Tibial nerve (tissue), 4 donors: ENCODE measurements at regions not wholly inside any gene's neighbourhood (a gene's known extent, or its start where the extent isn't known, plus 50 kb on each side); places are given as distances from the start of the nearest gene placed in this dataset.

Experiments used
- DNase-seq, 2 donors: peaks; one replicate each; pipeline ENCODE4 v3.0.0-alpha.2; 2019; ENCODE audit warnings: low spot score in 2 of 2
- H3K27ac ChIP-seq, 4 donors: fragments of 200-600 bp; sonication (generic) in 3 of 4; one replicate each; pipeline ENCODE4 v1.5.1; 2017 to 2019; ENCODE audit warnings: mild to moderate bottlenecking in 1 of 4
- H3K27me3 ChIP-seq, 2 donors: fragments of 200-600 bp; sonication (generic) in 1 of 2; one replicate each; pipeline versions ENCODE4 v1.5.1 to v1.6.0; 2017 to 2019
- H3K36me3 ChIP-seq, 3 donors: fragments of 200-600 bp; sonication (generic); one replicate each; pipeline ENCODE4 v1.5.1; 2018 to 2019
- H3K4me1 ChIP-seq, 4 donors: fragments of 200-600 bp; sonication (generic) in 3 of 4; one replicate each; pipeline ENCODE4 v1.5.1; 2017 to 2019
- H3K4me3 ChIP-seq, 4 donors: fragments of 200-600 bp; sonication (generic) in 3 of 4; one replicate each; pipeline ENCODE4 v1.5.1; 2017 to 2019; ENCODE audit warnings: mild to moderate bottlenecking in 1 of 4, moderate library complexity in 1 of 4
- H3K9me3 ChIP-seq, 4 donors: fragments of 200-600 bp; sonication (generic) in 3 of 4; one replicate each; pipeline ENCODE4 v1.5.1; 2017 to 2019
- CTCF ChIP-seq, 5 experiments: fragments of 200-600 bp in 3 of 5; fragments of 450-650 bp in 2 of 5; sonication (generic) in 3 of 5; IDR thresholded peaks; one replicate each; pipeline ENCODE4 v1.5.1; 2016 to 2019; ENCODE audit warnings: antibody characterized with exemption in 5 of 5, mild to moderate bottlenecking in 3 of 5, moderate library complexity in 2 of 5
- EP300 ChIP-seq, 2 donors: sonication (generic); formaldehyde crosslinking; IDR thresholded peaks; one replicate each; pipeline ENCODE4 v1.6.1; 2017; ENCODE audit warnings: antibody characterized with exemption in 2 of 2, mild to moderate bottlenecking in 1 of 2
- POLR2A ChIP-seq, 2 donors: fragments of 450-650 bp; IDR thresholded peaks; one replicate each; pipeline ENCODE4 v1.6.1; 2017; ENCODE audit warnings: antibody characterized with exemption in 2 of 2, mild to moderate bottlenecking in 2 of 2, moderate library complexity in 2 of 2
- WGBS, 2 donors: methylation state at CpG; one replicate each; pipeline ENCODE4 v1.1.5; 2018; 5-methylcytosine and 5-hydroxymethylcytosine counted together

- 82 to 84% methylated on average over 2 of the region's 2 CpGs for WGBS, 2 donors
These were observed 357.8 kb downstream of the BMPER start for GRCh38 chr7:34263168-34263567.

GRCh38 chr7:34269084-34269483, 363.7 kb downstream of the BMPER start:
- H3K36me3 ChIP-seq: no peaks in the 10 kb centered on the region
- TF ChIP-seq EP300 (IDR thresholded peaks at IDR 0.05): no peak
- TF ChIP-seq POLR2A (IDR thresholded peaks at IDR 0.05): no peak
- TF ChIP-seq CTCF (IDR thresholded peaks at IDR 0.05): no peak
- no peaks in the 10 kb centered on the region for H3K4me1 ChIP-seq
- no peaks in the 10 kb centered on the region for H3K27me3 ChIP-seq
- 43 to 65% methylated on average over 2 of the region's 2 CpGs for WGBS, 2 donors
- no peak overlapping the region for H3K4me3 ChIP-seq
- no peaks in the 10 kb centered on the region for H3K9me3 ChIP-seq
- DNase-seq: no peak
- H3K27ac ChIP-seq: no peak overlapping the region

More at GRCh38 chr7:34263168-34263567, 357.8 kb downstream of the BMPER start:
- peaks cover 0 to 5% (median 0%) of the 10 kb centered on the region in 4 donors for H3K4me1 ChIP-seq
- no peak overlapping the region for H3K27ac ChIP-seq
- no peak overlapping the region for H3K4me3 ChIP-seq
- H3K27me3 ChIP-seq: no peaks in the 10 kb centered on the region
- TF ChIP-seq POLR2A (IDR thresholded peaks at IDR 0.05) (no peak), EP300 (IDR thresholded peaks at IDR 0.05) (no peak), CTCF (IDR thresholded peaks at IDR 0.05) (no peak)
- H3K36me3 ChIP-seq: no peaks in the 10 kb centered on the region
- H3K9me3 ChIP-seq: no peaks in the 10 kb centered on the region
- no peak for DNase-seq

- Histone ChIP-seq H3K4me1 (no peaks in the 10 kb centered on the region), H3K9me3 (no peaks in the 10 kb centered on the region), H3K4me3 (no peak overlapping the region), H3K36me3 (no peaks in the 10 kb centered on the region), H3K27me3 (no peaks in the 10 kb centered on the region), H3K27ac (no peak overlapping the region)
- DNase-seq: no peak
- no peak for TF ChIP-seq EP300 (IDR thresholded peaks at IDR 0.05)
- TF ChIP-seq CTCF (IDR thresholded peaks at IDR 0.05): no peak
- no peak for TF ChIP-seq POLR2A (IDR thresholded peaks at IDR 0.05)
These were observed 370.3 kb downstream of the BMPER start for GRCh38 chr7:34275624-34276023.

GRCh38 chr7:34277016-34277802, 371.9 kb downstream of the BMPER start:
- Histone ChIP-seq H3K9me3 (no peaks in the 10 kb centered on the region), H3K27me3 (no peaks in the 10 kb centered on the region), H3K27ac (no peak overlapping the region), H3K36me3 (no peaks in the 10 kb centered on the region), H3K4me1 (no peaks in the 10 kb centered on the region), H3K4me3 (no peak overlapping the region)
- WGBS, 2 donors: 79 to 82% methylated on average over 7 of the region's 7 CpGs
- TF ChIP-seq POLR2A (IDR thresholded peaks at IDR 0.05) (no peak), EP300 (IDR thresholded peaks at IDR 0.05) (no peak), CTCF (IDR thresholded peaks at IDR 0.05) (no peak)
- no peak for DNase-seq

- Histone ChIP-seq H3K4me1 (no peaks in the 10 kb centered on the region), H3K9me3 (no peaks in the 10 kb centered on the region), H3K27me3 (no peaks in the 10 kb centered on the region), H3K27ac (no peak overlapping the region), H3K36me3 (no peaks in the 10 kb centered on the region), H3K4me3 (no peak overlapping the region)
- WGBS, 2 donors: 83 to 88% methylated on average over 4 of the region's 4 CpGs
- DNase-seq: no peak
- TF ChIP-seq CTCF (IDR thresholded peaks at IDR 0.05) (no peak), EP300 (IDR thresholded peaks at IDR 0.05) (no peak), POLR2A (IDR thresholded peaks at IDR 0.05) (no peak)
These were observed 372.5 kb downstream of the BMPER start for GRCh38 chr7:34277803-34278199.
